IMR-90 (cell line): ENCODE measurements at regions not wholly inside any gene's neighbourhood (a gene's known extent, or its start where the extent isn't known, plus 50 kb on each side); places are given as distances from the start of the nearest gene placed in this dataset.

Source experiments
- ATAC-seq: fragments of 200-7000 bp; cut with Tn5 transposase; 2 replicates; pipeline ENCODE4 v1.9.1; 2020; ENCODE audit warnings: low read depth, mild to moderate bottlenecking, moderate library complexity
- BruUV-seq: library from RNA; stranded (reverse); fragments of 400-500 nt; replicated peaks from 2 replicates; lab custom pipeline; 2021; lab: Mats Ljungman, UMichigan
- CTCF ChIA-PET: fragments of 300-600 bp; formaldehyde crosslinking; extraction: SDS; loops from one replicate; lab custom pipeline; 2021; ENCODE audit warnings: antibody characterized with exemption; lab: Yijun Ruan, JAX
- POLR2A ChIA-PET: fragments of 300-600 bp; sonication (Branson Sonifier 250); formaldehyde crosslinking; loops from one replicate; lab custom pipeline; 2022; ENCODE audit warnings: antibody characterized with exemption; ENCODE audit not compliant: unreplicated experiment; lab: Charles Lee
- DNase-seq: peaks from one replicate; pipeline ENCODE4 v3.0.0; 2013
- H2AFZ ChIP-seq: replicated peaks from 2 replicates; pipeline ENCODE3; 2013; ENCODE audit warnings: low read length, mild to moderate bottlenecking; ENCODE audit not compliant: poor library complexity
- H2AK5ac ChIP-seq: 2 replicates; pipeline ENCODE4 v1.6.1; 2013; ENCODE audit warnings: low read depth, low read length, inconsistent platforms
- H2AK9ac ChIP-seq: replicated peaks from 2 replicates; pipeline ENCODE3; 2013; ENCODE audit warnings: mild to moderate bottlenecking, low read depth, low read length, moderate library complexity; ENCODE audit not compliant: poor library complexity
- H2BK120ac ChIP-seq: 2 replicates; pipeline ENCODE4 v1.6.1; 2013; ENCODE audit warnings: low read depth, low read length, inconsistent platforms
- H2BK15ac ChIP-seq: 3 replicates; pipeline ENCODE4 v1.6.1; 2013; ENCODE audit warnings: low read depth, low read length, inconsistent platforms
- H2BK20ac ChIP-seq: 2 replicates; pipeline ENCODE4 v1.6.1; 2013; ENCODE audit warnings: low read depth, mild to moderate bottlenecking, inconsistent platforms, low read length, moderate library complexity
- H2BK5ac ChIP-seq: 2 replicates; pipeline ENCODE4 v1.6.1; 2013; ENCODE audit warnings: mild to moderate bottlenecking, low read depth, low read length, inconsistent platforms; ENCODE audit not compliant: poor library complexity, severe bottlenecking
- H3K14ac ChIP-seq: replicated peaks from 2 replicates; pipeline ENCODE4 v1.6.1; 2013; ENCODE audit warnings: low read depth, low read length, inconsistent platforms
- H3K18ac ChIP-seq: 2 replicates; pipeline ENCODE4 v1.6.1; 2013; ENCODE audit warnings: low read depth, low read length, control low read depth
- H3K23ac ChIP-seq: 2 replicates; pipeline ENCODE4 v1.6.1; 2013; ENCODE audit warnings: low read depth, low read length, inconsistent platforms
- H3K27ac ChIP-seq: 2 replicates; pipeline ENCODE4 v1.5.1; 2013; ENCODE audit warnings: mild to moderate bottlenecking, control low read depth, low read length; ENCODE audit not compliant: insufficient read depth
- H3K27me3 ChIP-seq: 2 replicates; pipeline ENCODE4 v1.6.1; 2013; ENCODE audit warnings: low read length; ENCODE audit not compliant: control insufficient read depth, insufficient read depth
- H3K36me3 ChIP-seq: 2 replicates; pipeline ENCODE4 v1.6.1; 2013; ENCODE audit warnings: low read length, mixed read lengths; ENCODE audit not compliant: control insufficient read depth, insufficient read depth
- H3K4ac ChIP-seq: 2 replicates; pipeline ENCODE4 v1.6.1; 2013; ENCODE audit warnings: low read depth, low read length, inconsistent platforms
- H3K4me1 ChIP-seq: 2 replicates; pipeline ENCODE4 v1.6.1; 2013; ENCODE audit warnings: low read length, mixed read lengths; ENCODE audit not compliant: control insufficient read depth, insufficient read depth
- H3K4me2 ChIP-seq: 2 replicates; pipeline ENCODE4 v1.6.1; 2013; ENCODE audit warnings: low read depth, mild to moderate bottlenecking, control low read depth, low read length, moderate library complexity
- H3K4me3 ChIP-seq: 2 replicates; pipeline ENCODE4 v1.5.1; 2013; ENCODE audit warnings: low read depth, mild to moderate bottlenecking, control low read depth, low read length, moderate library complexity; ENCODE audit not compliant: insufficient read depth
- H3K56ac ChIP-seq: 2 replicates; pipeline ENCODE4 v1.6.1; 2013; ENCODE audit warnings: low read length, inconsistent platforms; ENCODE audit not compliant: insufficient read depth; ENCODE audit errors: extremely low read depth
- H3K79me1 ChIP-seq, 2 experiments: 2 replicates each; pipeline ENCODE4 v1.6.1; 2013; ENCODE audit warnings: low read length in 2 of 2, inconsistent platforms in 1 of 2, low read depth in 1 of 2
- H3K9ac ChIP-seq: 2 replicates; pipeline ENCODE4 v1.6.1; 2013; ENCODE audit warnings: low read depth, low read length, control low read depth
- H3K9me1 ChIP-seq: 2 replicates; pipeline ENCODE4 v1.6.1; 2013; ENCODE audit warnings: low read length, inconsistent platforms; ENCODE audit not compliant: insufficient read depth
- H3K9me3 ChIP-seq: 2 replicates; pipeline ENCODE4 v1.6.1; 2013; ENCODE audit warnings: low read length; ENCODE audit not compliant: control insufficient read depth, insufficient read depth
- H4K20me1 ChIP-seq: 2 replicates; pipeline ENCODE4 v1.6.1; 2013; ENCODE audit warnings: low read length, inconsistent platforms; ENCODE audit not compliant: insufficient read depth
- H4K5ac ChIP-seq: 2 replicates; pipeline ENCODE4 v1.6.1; 2013; ENCODE audit warnings: mild to moderate bottlenecking, low read depth, low read length, control low read depth
- H4K8ac ChIP-seq, 2 experiments: 2 replicates each; pipeline ENCODE4 v1.6.1; 2013; ENCODE audit warnings: low read depth in 2 of 2, low read length in 2 of 2, control low read depth in 1 of 2, inconsistent platforms in 1 of 2
- H4K91ac ChIP-seq: 2 replicates; pipeline ENCODE4 v1.6.1; 2013; ENCODE audit warnings: low read depth, low read length, inconsistent platforms; ENCODE audit not compliant: insufficient read depth
- CHD1 ChIP-seq: IDR thresholded peaks from 2 replicates; pipeline ENCODE4 v1.6.1; 2012; ENCODE audit warnings: low read depth, low read length, improper control_type of control experiment
- ELK1 ChIP-seq: fragments of 150-350 bp; IDR thresholded peaks from 2 replicates; pipeline ENCODE4 v1.6.1; 2016; ENCODE audit warnings: low read depth, mild to moderate bottlenecking, low read length, moderate library complexity, borderline replicate concordance
- MAZ ChIP-seq: IDR thresholded peaks from 2 replicates; pipeline ENCODE4 v1.6.1; 2012; ENCODE audit warnings: low read depth, mild to moderate bottlenecking, low read length, improper control_type of control experiment, moderate library complexity, borderline replicate concordance
- MXI1 ChIP-seq: IDR thresholded peaks from 2 replicates; pipeline ENCODE4 v1.6.1; 2012; ENCODE audit warnings: low read depth, mild to moderate bottlenecking, low read length, moderate library complexity, borderline replicate concordance
- NFE2L2 ChIP-seq: fragments of 150-350 bp; IDR thresholded peaks from 2 replicates; pipeline ENCODE4 v1.6.1; 2016; ENCODE audit warnings: low read depth, mild to moderate bottlenecking, low read length
- RAD21 ChIP-seq: IDR thresholded peaks from 2 replicates; pipeline ENCODE4 v1.6.1; 2012; ENCODE audit warnings: low read length, improper control_type of control experiment
- RFX5 ChIP-seq: IDR thresholded peaks from 2 replicates; pipeline ENCODE4 v1.8.0; 2012; ENCODE audit warnings: low read depth, mild to moderate bottlenecking, low read length, moderate library complexity
- SMC3 ChIP-seq: fragments of 150-350 bp; IDR thresholded peaks from 2 replicates; pipeline ENCODE4 v1.6.1; 2016; ENCODE audit warnings: low read depth, mild to moderate bottlenecking, antibody characterized with exemption, low read length, moderate library complexity
- USF2 ChIP-seq: fragments of 150-350 bp; IDR thresholded peaks from 2 replicates; pipeline ENCODE4 v1.6.1; 2017; ENCODE audit warnings: mild to moderate bottlenecking, antibody characterized with exemption, low read length, low read depth
- WGBS, 2 experiments: methylation state at CpG; one replicate each; pipeline versions ENCODE4 v1.1.5 to v1.1.7; 2013; ENCODE audit warnings: missing lambda C conversion rate in 2 of 2; ENCODE audit not compliant: insufficient read length in 1 of 2; ENCODE audit errors: extremely low coverage in 2 of 2; 5-methylcytosine and 5-hydroxymethylcytosine counted together
- dilution Hi-C: fragments of 300-500 bp; cut with HindIII; formaldehyde crosslinking; loops from one replicate; pipeline ENCODE4 v1.14.3; 2018; ENCODE audit warnings: low sequenced_read_pairs; ENCODE audit not compliant: unreplicated experiment
- in situ Hi-C: fragments of 300-500 bp; cut with MboI; formaldehyde crosslinking; loops from 3 replicates; pipeline ENCODE4 v1.14.3; 2019; ENCODE audit warnings: low sequenced_read_pairs, inconsistent platforms, mixed read lengths
- intact Hi-C: fragments of 100-400 bp; cut with micrococcal nuclease; formaldehyde crosslinking; loops from 2 replicates; pipeline ENCODE4 v1.10.0; 2022

GRCh38 chr5:125169396-125169795 lies 423.0 kb upstream of the ZNF608 start:
- H2AK5ac ChIP-seq = no peak overlapping the region
- H3K36me3 ChIP-seq = no peaks in the 10 kb centered on the region
- no peak overlapping the region for H2BK15ac ChIP-seq
- no peak overlapping the region for H2BK5ac ChIP-seq
- H2BK20ac ChIP-seq = no peak overlapping the region
- H4K91ac ChIP-seq = no peak overlapping the region
- no peak overlapping the region for H3K14ac ChIP-seq
- no peak overlapping the region for H3K9ac ChIP-seq
- in situ Hi-C loops (no loop called here), intact Hi-C loops (no loop called here), dilution Hi-C loops (no loop called here)
- H3K27ac ChIP-seq = no peak overlapping the region
- H3K4me2 ChIP-seq = no peak overlapping the region
- DNase-seq (no peak), ATAC-seq (no peak)
- H3K27me3 ChIP-seq = no peaks in the 10 kb centered on the region
- no TSS peak for BruUV-seq
- peaks cover 2% of the 10 kb centered on the region; the same call in 1 of the 2 replicates for H3K9me3 ChIP-seq
- no peak overlapping the region for H3K23ac ChIP-seq
- no peak overlapping the region for H4K5ac ChIP-seq
- H4K20me1 ChIP-seq = no peaks in the 10 kb centered on the region
- H2BK120ac ChIP-seq = no peak overlapping the region
- no peaks in the 10 kb centered on the region for H3K4me1 ChIP-seq
- no peak overlapping the region for H3K4ac ChIP-seq
- no peak overlapping the region for H2AK9ac ChIP-seq
- H2AFZ ChIP-seq = no peak overlapping the region
- WGBS, 2 experiments = no CpG with 5 or more reads among the region's 1 CpG
- no peak overlapping the region for H3K18ac ChIP-seq
- H4K8ac ChIP-seq = no peak overlapping the region
- no peaks in the 10 kb centered on the region for H3K9me1 ChIP-seq
- no peak overlapping the region for H3K4me3 ChIP-seq
- H3K56ac ChIP-seq = no peak overlapping the region
- POLR2A ChIA-PET = no interaction called here
- H3K79me1 ChIP-seq = no peaks in the 10 kb centered on the region
- TF ChIP-seq MAZ = no peak
- TF ChIP-seq MXI1 = no peak
- no peak for TF ChIP-seq RAD21
- TF ChIP-seq RFX5 = no peak
- no peak for TF ChIP-seq USF2
- no peak for TF ChIP-seq NFE2L2
- TF ChIP-seq SMC3 = no peak
- TF ChIP-seq ELK1 = no peak
- TF ChIP-seq CHD1 = no peak
- CTCF ChIA-PET = no interaction called here
